ENCODE measurements at regions not wholly inside any gene's neighbourhood (a gene's known extent, or its start where the extent isn't known, plus 50 kb on each side); places are given as distances from the start of the nearest gene placed in this dataset.

DNA sequence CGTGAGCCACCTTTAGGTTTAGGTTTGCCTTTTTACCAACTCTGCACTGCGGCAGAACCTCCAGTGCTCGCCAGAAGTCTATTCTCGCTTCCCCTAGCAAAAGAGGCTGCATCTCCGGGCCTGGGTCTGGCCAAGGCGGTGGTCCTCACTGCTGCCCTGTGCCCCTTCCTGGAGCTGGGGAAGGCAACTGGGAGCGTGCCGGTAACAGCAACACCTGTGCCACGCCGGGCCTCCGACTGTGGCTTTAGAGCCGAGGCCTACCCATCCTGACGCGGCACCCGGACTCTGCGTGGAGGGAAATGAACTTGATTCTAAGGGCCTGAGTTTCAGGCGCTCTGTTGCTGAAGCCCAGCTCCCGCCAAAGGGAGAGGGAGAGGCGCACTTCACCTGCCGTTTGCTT, 82.4 kb upstream of the SPATA31C2 start:
- TF ChIP-seq EZH2 (IDR thresholded peaks at IDR 0.05; ENCODE audit: low read depth, unreplicated experiment) (no peak), EZH2phosphoT487 (IDR thresholded peaks at IDR 0.05; ENCODE audit: unreplicated experiment) (no peak), POLR2AphosphoS5 (IDR thresholded peaks at IDR 0.05; ENCODE audit: low read depth) (no peak), ZNF114 (CRISPR knock-in tag; IDR thresholded peaks at IDR 0.05) (no peak), JUNB (IDR thresholded peaks at IDR 0.05; ENCODE audit: unreplicated experiment) (no peak), STAT1 (IDR thresholded peaks at IDR 0.05; ENCODE audit: unreplicated experiment) (no peak), CREB1 (CRISPR knock-in tag; IDR thresholded peaks at IDR 0.05; ENCODE audit: low read depth) (no peak), NANOG (IDR thresholded peaks at IDR 0.05; ENCODE audit: borderline replicate concordance) (no peak), ZNF331 (CRISPR knock-in tag; IDR thresholded peaks at IDR 0.05; ENCODE audit: low read depth) (no peak)
- TF ChIP-seq, protein P1, sequence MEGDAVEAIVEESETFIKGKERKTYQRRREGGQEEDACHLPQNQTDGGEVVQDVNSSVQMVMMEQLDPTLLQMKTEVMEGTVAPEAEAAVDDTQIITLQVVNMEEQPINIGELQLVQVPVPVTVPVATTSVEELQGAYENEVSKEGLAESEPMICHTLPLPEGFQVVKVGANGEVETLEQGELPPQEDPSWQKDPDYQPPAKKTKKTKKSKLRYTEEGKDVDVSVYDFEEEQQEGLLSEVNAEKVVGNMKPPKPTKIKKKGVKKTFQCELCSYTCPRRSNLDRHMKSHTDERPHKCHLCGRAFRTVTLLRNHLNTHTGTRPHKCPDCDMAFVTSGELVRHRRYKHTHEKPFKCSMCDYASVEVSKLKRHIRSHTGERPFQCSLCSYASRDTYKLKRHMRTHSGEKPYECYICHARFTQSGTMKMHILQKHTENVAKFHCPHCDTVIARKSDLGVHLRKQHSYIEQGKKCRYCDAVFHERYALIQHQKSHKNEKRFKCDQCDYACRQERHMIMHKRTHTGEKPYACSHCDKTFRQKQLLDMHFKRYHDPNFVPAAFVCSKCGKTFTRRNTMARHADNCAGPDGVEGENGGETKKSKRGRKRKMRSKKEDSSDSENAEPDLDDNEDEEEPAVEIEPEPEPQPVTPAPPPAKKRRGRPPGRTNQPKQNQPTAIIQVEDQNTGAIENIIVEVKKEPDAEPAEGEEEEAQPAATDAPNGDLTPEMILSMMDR (conservative IDR thresholded peaks at IDR 0.05; ENCODE audit: low read depth in 2 of 2): no peak
- TF ChIP-seq, protein P2, sequence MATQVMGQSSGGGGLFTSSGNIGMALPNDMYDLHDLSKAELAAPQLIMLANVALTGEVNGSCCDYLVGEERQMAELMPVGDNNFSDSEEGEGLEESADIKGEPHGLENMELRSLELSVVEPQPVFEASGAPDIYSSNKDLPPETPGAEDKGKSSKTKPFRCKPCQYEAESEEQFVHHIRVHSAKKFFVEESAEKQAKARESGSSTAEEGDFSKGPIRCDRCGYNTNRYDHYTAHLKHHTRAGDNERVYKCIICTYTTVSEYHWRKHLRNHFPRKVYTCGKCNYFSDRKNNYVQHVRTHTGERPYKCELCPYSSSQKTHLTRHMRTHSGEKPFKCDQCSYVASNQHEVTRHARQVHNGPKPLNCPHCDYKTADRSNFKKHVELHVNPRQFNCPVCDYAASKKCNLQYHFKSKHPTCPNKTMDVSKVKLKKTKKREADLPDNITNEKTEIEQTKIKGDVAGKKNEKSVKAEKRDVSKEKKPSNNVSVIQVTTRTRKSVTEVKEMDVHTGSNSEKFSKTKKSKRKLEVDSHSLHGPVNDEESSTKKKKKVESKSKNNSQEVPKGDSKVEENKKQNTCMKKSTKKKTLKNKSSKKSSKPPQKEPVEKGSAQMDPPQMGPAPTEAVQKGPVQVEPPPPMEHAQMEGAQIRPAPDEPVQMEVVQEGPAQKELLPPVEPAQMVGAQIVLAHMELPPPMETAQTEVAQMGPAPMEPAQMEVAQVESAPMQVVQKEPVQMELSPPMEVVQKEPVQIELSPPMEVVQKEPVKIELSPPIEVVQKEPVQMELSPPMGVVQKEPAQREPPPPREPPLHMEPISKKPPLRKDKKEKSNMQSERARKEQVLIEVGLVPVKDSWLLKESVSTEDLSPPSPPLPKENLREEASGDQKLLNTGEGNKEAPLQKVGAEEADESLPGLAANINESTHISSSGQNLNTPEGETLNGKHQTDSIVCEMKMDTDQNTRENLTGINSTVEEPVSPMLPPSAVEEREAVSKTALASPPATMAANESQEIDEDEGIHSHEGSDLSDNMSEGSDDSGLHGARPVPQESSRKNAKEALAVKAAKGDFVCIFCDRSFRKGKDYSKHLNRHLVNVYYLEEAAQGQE (IDR thresholded peaks at IDR 0.05; ENCODE audit: unreplicated experiment): no peak
- TF ChIP-seq, protein P3, sequence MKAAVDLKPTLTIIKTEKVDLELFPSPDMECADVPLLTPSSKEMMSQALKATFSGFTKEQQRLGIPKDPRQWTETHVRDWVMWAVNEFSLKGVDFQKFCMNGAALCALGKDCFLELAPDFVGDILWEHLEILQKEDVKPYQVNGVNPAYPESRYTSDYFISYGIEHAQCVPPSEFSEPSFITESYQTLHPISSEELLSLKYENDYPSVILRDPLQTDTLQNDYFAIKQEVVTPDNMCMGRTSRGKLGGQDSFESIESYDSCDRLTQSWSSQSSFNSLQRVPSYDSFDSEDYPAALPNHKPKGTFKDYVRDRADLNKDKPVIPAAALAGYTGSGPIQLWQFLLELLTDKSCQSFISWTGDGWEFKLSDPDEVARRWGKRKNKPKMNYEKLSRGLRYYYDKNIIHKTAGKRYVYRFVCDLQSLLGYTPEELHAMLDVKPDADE (IDR thresholded peaks at IDR 0.05): no peak

Data from GM23338 (cell line).